H9 (cell line): ENCODE measurements at regions not wholly inside any gene's neighbourhood (a gene's known extent, or its start where the extent isn't known, plus 50 kb on each side); places are given as distances from the start of the nearest gene placed in this dataset.

Source experiments
- DNase-seq: peaks from one replicate; pipeline ENCODE4 v3.0.0-alpha.2; 2017
- H2AFZ ChIP-seq: one replicate; pipeline ENCODE4 v1.6.1; 2013; ENCODE audit warnings: mild to moderate bottlenecking, low read length, control low read depth, moderate library complexity
- H2AK5ac ChIP-seq: 2 replicates; pipeline ENCODE4 v1.6.1; 2013; ENCODE audit warnings: low read length, control low read depth, mixed read lengths; ENCODE audit not compliant: insufficient read length
- H2BK120ac ChIP-seq: one replicate; pipeline ENCODE4 v1.6.1; 2013; ENCODE audit warnings: low read depth, mild to moderate bottlenecking, low read length, control low read depth, inconsistent platforms; ENCODE audit not compliant: poor library complexity, severe bottlenecking
- H2BK12ac ChIP-seq: 2 replicates; pipeline ENCODE4 v1.6.1; 2013; ENCODE audit warnings: low read length, control low read depth, mixed read lengths, low read depth; ENCODE audit not compliant: insufficient read length
- H2BK15ac ChIP-seq: 2 replicates; pipeline ENCODE4 v1.6.1; 2013; ENCODE audit warnings: low read depth, low read length, control low read depth
- H2BK20ac ChIP-seq: one replicate; pipeline ENCODE4 v1.6.1; 2013; ENCODE audit warnings: low read depth, mild to moderate bottlenecking, low read length, control low read depth, inconsistent platforms; ENCODE audit not compliant: poor library complexity, severe bottlenecking
- H2BK5ac ChIP-seq: 2 replicates; pipeline ENCODE4 v1.6.1; 2013; ENCODE audit warnings: low read length, control low read depth, mixed read lengths; ENCODE audit not compliant: insufficient read length
- H3K14ac ChIP-seq: 2 replicates; pipeline ENCODE4 v1.6.1; 2013; ENCODE audit warnings: low read length, control low read depth; ENCODE audit not compliant: insufficient read depth
- H3K18ac ChIP-seq: 2 replicates; pipeline ENCODE4 v1.6.1; 2013; ENCODE audit warnings: low read depth, mild to moderate bottlenecking, mixed read lengths, low read length, control low read depth; ENCODE audit not compliant: insufficient read length
- H3K23ac ChIP-seq: 2 replicates; pipeline ENCODE4 v1.6.1; 2013; ENCODE audit warnings: low read length, control low read depth, mixed read lengths, low read depth; ENCODE audit not compliant: insufficient read length
- H3K23me2 ChIP-seq: 2 replicates; pipeline ENCODE4 v1.6.1; 2013; ENCODE audit warnings: low read depth, mild to moderate bottlenecking, mixed read lengths, low read length, control low read depth; ENCODE audit not compliant: insufficient read length, poor library complexity, severe bottlenecking
- H3K27ac ChIP-seq: 2 replicates; pipeline ENCODE4 v1.5.1; 2013; ENCODE audit warnings: low read length, control low read depth, mixed read lengths, low read depth; ENCODE audit not compliant: insufficient read length
- H3K27me3 ChIP-seq: 2 replicates; pipeline ENCODE4 v1.6.1; 2013; ENCODE audit warnings: low read length, control low read depth, inconsistent platforms; ENCODE audit not compliant: insufficient read depth
- H3K4ac ChIP-seq: 2 replicates; pipeline ENCODE4 v1.6.1; 2013; ENCODE audit warnings: low read depth, mild to moderate bottlenecking, control low read depth, inconsistent platforms, low read length, moderate library complexity
- H3K4me1 ChIP-seq: 2 replicates; pipeline ENCODE4 v1.6.1; 2013; ENCODE audit warnings: low read length, control low read depth, inconsistent platforms; ENCODE audit not compliant: insufficient read depth
- H3K4me2 ChIP-seq: 2 replicates; pipeline ENCODE4 v1.6.1; 2013; ENCODE audit warnings: low read length, control low read depth, mixed read lengths; ENCODE audit not compliant: insufficient read length, insufficient read depth
- H3K56ac ChIP-seq: 2 replicates; pipeline ENCODE4 v1.6.1; 2013; ENCODE audit warnings: low read depth, mild to moderate bottlenecking, mixed read lengths, low read length, control low read depth; ENCODE audit not compliant: insufficient read length
- H3K79me1 ChIP-seq: 2 replicates; pipeline ENCODE4 v1.6.1; 2013; ENCODE audit warnings: low read depth, mild to moderate bottlenecking, moderate library complexity, low read length, control low read depth, inconsistent platforms; ENCODE audit not compliant: insufficient read depth, poor library complexity, severe bottlenecking
- H3K79me2 ChIP-seq: 2 replicates; pipeline ENCODE4 v1.6.1; 2013; ENCODE audit warnings: low read length, control low read depth, inconsistent platforms; ENCODE audit not compliant: insufficient read depth
- H3K9ac ChIP-seq: 2 replicates; pipeline ENCODE4 v1.6.1; 2013; ENCODE audit warnings: low read length, control low read depth, mixed read lengths; ENCODE audit not compliant: insufficient read length; ENCODE audit errors: extremely low read depth
- H3K9me3 ChIP-seq: one replicate; pipeline ENCODE4 v1.6.1; 2013; ENCODE audit warnings: low read depth, low read length, inconsistent platforms; ENCODE audit not compliant: control insufficient read depth
- H3T11ph ChIP-seq: one replicate; pipeline ENCODE4 v1.6.1; 2013; ENCODE audit warnings: mild to moderate bottlenecking, low read length, control low read depth, inconsistent platforms
- H4K20me1 ChIP-seq: one replicate; pipeline ENCODE4 v1.6.1; 2013; ENCODE audit not compliant: control insufficient read depth, insufficient read length, insufficient read depth
- H4K5ac ChIP-seq: 2 replicates; pipeline ENCODE4 v1.6.1; 2013; ENCODE audit warnings: low read depth, mild to moderate bottlenecking, mixed read lengths, low read length, control low read depth; ENCODE audit not compliant: insufficient read length
- H4K8ac ChIP-seq: replicated peaks from 2 replicates; pipeline ENCODE4 v1.6.1; 2013; ENCODE audit warnings: low read length, control low read depth, mixed read lengths, low read depth; ENCODE audit not compliant: insufficient read length
- H4K91ac ChIP-seq: 2 replicates; pipeline ENCODE4 v1.6.1; 2013; ENCODE audit warnings: low read depth, mild to moderate bottlenecking, moderate library complexity, mixed read lengths, low read length, control low read depth; ENCODE audit not compliant: insufficient read length
- H3K27ac Mint-ChIP-seq, 3 experiments: 2 replicates in 2 of 3; 3 replicates in 1 of 3; pipeline ENCODE4 v1.8.0; 2020 to 2021; ENCODE audit warnings: mixed read lengths in 3 of 3, mild to moderate bottlenecking in 1 of 3, moderate library complexity in 1 of 3
- H3K27me3 Mint-ChIP-seq: 2 replicates; pipeline ENCODE4 v1.8.0; 2021; ENCODE audit warnings: low read depth, mild to moderate bottlenecking, moderate library complexity, mixed read lengths
- H3K36me3 Mint-ChIP-seq, 3 experiments: 2 replicates in 2 of 3; 3 replicates in 1 of 3; pipeline ENCODE4 v1.8.0; 2020 to 2021; ENCODE audit warnings: low read depth in 3 of 3, mixed read lengths in 3 of 3; ENCODE audit not compliant: insufficient read depth in 1 of 3
- H3K4me1 Mint-ChIP-seq, 2 experiments: 2 replicates each; pipeline ENCODE4 v1.8.0; 2020; ENCODE audit warnings: mixed read lengths in 2 of 2
- H3K4me3 Mint-ChIP-seq, 2 experiments: 2 replicates in 1 of 2; 3 replicates in 1 of 2; pipeline ENCODE4 v1.8.0; 2020 to 2021; ENCODE audit warnings: mild to moderate bottlenecking in 2 of 2, mixed read lengths in 2 of 2, moderate library complexity in 1 of 2
- H3K9me3 Mint-ChIP-seq, 2 experiments: 2 replicates in 1 of 2; 3 replicates in 1 of 2; pipeline ENCODE4 v1.8.0; 2020; ENCODE audit warnings: mild to moderate bottlenecking in 2 of 2, mixed read lengths in 2 of 2, moderate library complexity in 1 of 2
- WGBS: extraction: QIAGEN DNeasy Blood & Tissue Kit; methylation state at CpG from one replicate; pipeline ENCODE4 v1.1.7; 2013; ENCODE audit warnings: missing lambda C conversion rate, low lambda C conversion rate, mixed read lengths; ENCODE audit not compliant: insufficient read length; ENCODE audit errors: extremely low coverage; 5-methylcytosine and 5-hydroxymethylcytosine counted together
- TF ChIP-seq, protein P1 (sequence below): fragments of 200-600 bp; sonication (generic); conservative IDR thresholded peaks from 3 replicates; pipeline ENCODE4 v1.8.0; 2021; ENCODE audit warnings: antibody characterized with exemption, mild to moderate bottlenecking

DNA sequence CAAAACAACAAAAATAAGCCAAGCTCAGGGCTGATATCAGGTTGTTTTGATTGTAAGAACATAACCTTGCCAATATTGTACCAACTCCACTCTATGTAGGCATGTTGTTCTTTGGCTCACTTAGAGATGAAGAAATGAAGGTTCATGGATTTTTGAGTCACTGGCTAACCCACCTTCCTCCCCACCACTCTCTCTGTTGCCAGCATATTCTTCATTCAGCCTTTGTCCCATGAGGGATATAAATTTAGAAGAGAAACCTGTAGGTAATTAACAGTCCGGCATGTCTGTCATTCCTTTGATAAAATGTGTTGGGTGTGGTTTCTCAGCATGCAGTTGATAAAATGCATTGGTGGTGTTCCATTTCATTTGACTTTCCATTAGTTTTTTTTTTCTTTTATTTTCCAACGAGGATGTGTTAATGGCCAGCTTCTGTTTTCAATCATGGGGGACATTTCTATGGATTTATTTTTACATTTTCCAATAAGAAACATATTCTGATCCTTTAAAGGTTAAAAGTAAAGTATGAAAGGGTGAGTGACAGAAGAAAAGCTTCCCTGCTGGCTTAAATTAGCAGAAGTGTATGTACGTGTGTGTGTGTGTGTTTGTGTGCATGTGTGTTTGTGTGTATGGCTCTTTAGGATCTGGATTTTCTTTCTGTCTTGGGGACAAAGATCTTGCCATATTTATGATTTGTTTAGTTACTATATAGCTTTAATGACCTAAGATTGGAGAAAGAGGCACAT is 166.2 kb upstream of the KCNJ16 start:
- Histone ChIP-seq H3T11ph (no peak overlapping the region), H3K79me1 (no peaks in the 10 kb centered on the region), H2BK20ac (no peak overlapping the region), H2BK15ac (no peak overlapping the region), H4K20me1 (no peaks in the 10 kb centered on the region), H3K18ac (no peak overlapping the region), H3K23me2 (no peaks in the 10 kb centered on the region), H2BK12ac (no peak overlapping the region), H3K9ac (no peak overlapping the region), H2AFZ (no peak overlapping the region), H3K79me2 (no peaks in the 10 kb centered on the region), H2BK120ac (no peak overlapping the region), H3K27ac (no peak overlapping the region), H4K91ac (no peak overlapping the region), H3K27me3 (no peaks in the 10 kb centered on the region), H2AK5ac (no peak overlapping the region), H3K9me3 (no peaks in the 10 kb centered on the region), H3K4ac (no peak overlapping the region), H4K8ac (no peak overlapping the region), H3K4me2 (no peak overlapping the region), H3K56ac (no peak overlapping the region), H2BK5ac (no peak overlapping the region), H3K23ac (no peak overlapping the region), H3K14ac (no peak overlapping the region), H4K5ac (no peak overlapping the region), H3K4me1 (no peaks in the 10 kb centered on the region)
- TF ChIP-seq, protein P1, sequence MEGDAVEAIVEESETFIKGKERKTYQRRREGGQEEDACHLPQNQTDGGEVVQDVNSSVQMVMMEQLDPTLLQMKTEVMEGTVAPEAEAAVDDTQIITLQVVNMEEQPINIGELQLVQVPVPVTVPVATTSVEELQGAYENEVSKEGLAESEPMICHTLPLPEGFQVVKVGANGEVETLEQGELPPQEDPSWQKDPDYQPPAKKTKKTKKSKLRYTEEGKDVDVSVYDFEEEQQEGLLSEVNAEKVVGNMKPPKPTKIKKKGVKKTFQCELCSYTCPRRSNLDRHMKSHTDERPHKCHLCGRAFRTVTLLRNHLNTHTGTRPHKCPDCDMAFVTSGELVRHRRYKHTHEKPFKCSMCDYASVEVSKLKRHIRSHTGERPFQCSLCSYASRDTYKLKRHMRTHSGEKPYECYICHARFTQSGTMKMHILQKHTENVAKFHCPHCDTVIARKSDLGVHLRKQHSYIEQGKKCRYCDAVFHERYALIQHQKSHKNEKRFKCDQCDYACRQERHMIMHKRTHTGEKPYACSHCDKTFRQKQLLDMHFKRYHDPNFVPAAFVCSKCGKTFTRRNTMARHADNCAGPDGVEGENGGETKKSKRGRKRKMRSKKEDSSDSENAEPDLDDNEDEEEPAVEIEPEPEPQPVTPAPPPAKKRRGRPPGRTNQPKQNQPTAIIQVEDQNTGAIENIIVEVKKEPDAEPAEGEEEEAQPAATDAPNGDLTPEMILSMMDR = no peak
- no peak for DNase-seq
- peaks cover 2 to 3% of the 10 kb centered on the region in 2 experiments; a peak in 2 of 4 replicates for H3K4me1 Mint-ChIP-seq
- H3K9me3 Mint-ChIP-seq = no peaks in the 10 kb centered on the region; a peak in 1 of 5 replicates
- H3K4me3 Mint-ChIP-seq = no peak overlapping the region
- H3K27ac Mint-ChIP-seq = no peak overlapping the region
- no peaks in the 10 kb centered on the region for H3K27me3 Mint-ChIP-seq
- no peaks in the 10 kb centered on the region for H3K36me3 Mint-ChIP-seq
- no CpG with 5 or more reads among the region's 3 CpGs for WGBS
